Caco-2 (cell line): ENCODE measurements at regions not wholly inside any gene's neighbourhood (a gene's known extent, or its start where the extent isn't known, plus 50 kb on each side); places are given as distances from the start of the nearest gene placed in this dataset.
A peak's percentile ranks its signal among the peaks of the same experiment; 100 is the strongest.

Experiments
- BruUV-seq: library from RNA; stranded (reverse); fragments of 400-500 nt; replicated peaks from 2 replicates; lab custom pipeline; 2021; lab: Mats Ljungman, UMichigan
- CTCF ChIA-PET: fragments of 300-600 bp; sonication (Branson Sonifier 250); formaldehyde crosslinking; loops from one replicate; lab custom pipeline; 2022; ENCODE audit warnings: antibody characterized with exemption; lab: Charles Lee
- POLR2A ChIA-PET: fragments of 300-600 bp; sonication (Branson Sonifier 250); formaldehyde crosslinking; loops from one replicate; lab custom pipeline; 2022; ENCODE audit warnings: antibody characterized with exemption; lab: Charles Lee
- DNase-seq, 2 experiments: peaks; one replicate each; pipeline versions ENCODE4 v3.0.0 to v3.0.0-alpha.2; 2020 to 2022
- H3K27me3 ChIP-seq: replicated peaks from 2 replicates; pipeline ENCODE4 v1.6.0; 2011; ENCODE audit warnings: low read length; ENCODE audit not compliant: control insufficient read depth, insufficient read depth
- H3K36me3 ChIP-seq: 2 replicates; pipeline ENCODE4 v1.5.1; 2011; ENCODE audit warnings: low read length; ENCODE audit not compliant: control insufficient read depth, insufficient read depth
- H3K4me1 ChIP-seq: fragments of 250-450 bp; sonication (Bioruptor Pico); 2 replicates; pipeline ENCODE4 v1.5.1; 2020; ENCODE audit warnings: mild to moderate bottlenecking
- H3K4me3 ChIP-seq: 2 replicates; pipeline ENCODE4 v1.5.1; 2011; ENCODE audit warnings: low read depth, mild to moderate bottlenecking, control low read depth, low read length
- H3K9me3 ChIP-seq: fragments of 250-450 bp; sonication (Bioruptor Pico); 2 replicates; pipeline ENCODE4 v1.5.1; 2020; ENCODE audit warnings: mild to moderate bottlenecking, moderate library complexity
- H3K27ac Mint-ChIP-seq: one replicate; pipeline ENCODE4 v1.8.0; 2022; ENCODE audit warnings: mixed read lengths; ENCODE audit not compliant: unreplicated experiment
- H3K27me3 Mint-ChIP-seq: one replicate; pipeline ENCODE4 v1.8.0; 2022; ENCODE audit warnings: mixed read lengths; ENCODE audit not compliant: insufficient read depth, unreplicated experiment
- H3K36me3 Mint-ChIP-seq: one replicate; pipeline ENCODE4 v1.8.0; 2022; ENCODE audit warnings: mild to moderate bottlenecking, mixed read lengths; ENCODE audit not compliant: insufficient read depth, unreplicated experiment
- H3K4me1 Mint-ChIP-seq: one replicate; pipeline ENCODE4 v1.8.0; 2022; ENCODE audit warnings: low read depth, mixed read lengths; ENCODE audit not compliant: unreplicated experiment
- H3K4me3 Mint-ChIP-seq: one replicate; pipeline ENCODE4 v1.8.0; 2022; ENCODE audit warnings: mild to moderate bottlenecking, moderate library complexity, mixed read lengths; ENCODE audit not compliant: unreplicated experiment
- H3K9me3 Mint-ChIP-seq: one replicate; pipeline ENCODE4 v1.8.0; 2022; ENCODE audit warnings: mixed read lengths; ENCODE audit not compliant: unreplicated experiment
- intact Hi-C: fragments of 100-400 bp; cut with micrococcal nuclease; formaldehyde crosslinking; loops from one replicate; pipeline ENCODE4 v1.10.0; 2022; ENCODE audit not compliant: unreplicated experiment
- TF ChIP-seq, protein P1 (sequence below), 2 experiments: fragments of 200-600 bp in 1 of 2; IDR thresholded peaks; 1 replicate in 1 of 2; 2 replicates in 1 of 2; pipeline versions ENCODE4 v1.5.1 to v1.8.0; 2011 to 2022; ENCODE audit warnings: antibody characterized with exemption in 1 of 2, control low read depth in 1 of 2, inconsistent platforms in 1 of 2, low read depth in 1 of 2, low read length in 1 of 2, mild to moderate bottlenecking in 1 of 2, moderate library complexity in 1 of 2; ENCODE audit not compliant: insufficient read depth in 1 of 2, severe bottlenecking in 1 of 2, unreplicated experiment in 1 of 2

DNA sequence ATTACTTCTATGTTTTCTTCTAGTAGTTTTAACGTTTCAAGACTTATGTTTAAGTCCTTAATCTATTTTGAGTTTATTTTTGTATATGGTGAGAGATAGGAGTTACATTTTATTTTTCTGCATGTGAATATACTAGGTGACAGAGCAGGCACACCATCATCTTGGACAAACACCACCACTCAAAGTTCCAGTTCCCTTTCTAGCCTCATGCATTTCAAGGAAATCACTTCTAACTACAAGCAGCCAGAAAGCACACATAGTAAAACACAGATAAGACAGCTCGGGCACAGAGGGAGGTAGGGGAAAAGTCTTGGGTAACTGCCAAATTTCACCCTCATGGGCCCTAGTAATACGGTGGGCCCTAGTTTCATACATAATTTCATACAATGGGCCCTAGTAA, 609.4 kb upstream of the HS3ST5 start:
- BruUV-seq: no TSS peak
- TF ChIP-seq, protein P1, sequence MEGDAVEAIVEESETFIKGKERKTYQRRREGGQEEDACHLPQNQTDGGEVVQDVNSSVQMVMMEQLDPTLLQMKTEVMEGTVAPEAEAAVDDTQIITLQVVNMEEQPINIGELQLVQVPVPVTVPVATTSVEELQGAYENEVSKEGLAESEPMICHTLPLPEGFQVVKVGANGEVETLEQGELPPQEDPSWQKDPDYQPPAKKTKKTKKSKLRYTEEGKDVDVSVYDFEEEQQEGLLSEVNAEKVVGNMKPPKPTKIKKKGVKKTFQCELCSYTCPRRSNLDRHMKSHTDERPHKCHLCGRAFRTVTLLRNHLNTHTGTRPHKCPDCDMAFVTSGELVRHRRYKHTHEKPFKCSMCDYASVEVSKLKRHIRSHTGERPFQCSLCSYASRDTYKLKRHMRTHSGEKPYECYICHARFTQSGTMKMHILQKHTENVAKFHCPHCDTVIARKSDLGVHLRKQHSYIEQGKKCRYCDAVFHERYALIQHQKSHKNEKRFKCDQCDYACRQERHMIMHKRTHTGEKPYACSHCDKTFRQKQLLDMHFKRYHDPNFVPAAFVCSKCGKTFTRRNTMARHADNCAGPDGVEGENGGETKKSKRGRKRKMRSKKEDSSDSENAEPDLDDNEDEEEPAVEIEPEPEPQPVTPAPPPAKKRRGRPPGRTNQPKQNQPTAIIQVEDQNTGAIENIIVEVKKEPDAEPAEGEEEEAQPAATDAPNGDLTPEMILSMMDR (IDR thresholded peaks at IDR 0.05; ENCODE audit: insufficient read depth in 1 of 2, low read depth in 1 of 2, low read length in 1 of 2, severe bottlenecking in 1 of 2, unreplicated experiment in 1 of 2): no peak
- H3K27ac Mint-ChIP-seq: no peak overlapping the region

DNA sequence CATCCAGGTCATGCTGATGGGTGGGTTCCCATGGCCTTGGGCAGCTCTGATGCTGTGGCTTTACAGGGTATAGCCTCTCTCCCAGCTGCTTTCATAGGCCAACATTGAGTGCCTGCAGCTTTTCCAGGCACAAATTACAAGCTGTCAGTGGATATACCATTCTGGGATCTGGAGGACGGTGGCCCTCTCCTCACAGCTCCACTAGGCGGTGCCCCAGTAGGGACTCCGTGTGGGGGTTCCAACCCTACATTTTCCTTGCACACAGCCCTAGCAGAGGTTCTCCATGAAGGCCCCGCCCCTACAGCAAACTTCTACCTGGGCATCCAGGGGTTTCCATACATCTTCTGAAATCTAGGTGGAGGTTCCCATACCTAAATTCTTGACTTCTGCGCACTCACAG, 602.6 kb upstream of the HS3ST5 start:
- BruUV-seq: no TSS peak

More for the DNA sequence above, 609.4 kb upstream of the HS3ST5 start:
- Mint-ChIP-seq H3K4me3 (no peak overlapping the region), H3K9me3 (no peaks in the 10 kb centered on the region), H3K36me3 (no peaks in the 10 kb centered on the region), H3K27me3 (no peaks in the 10 kb centered on the region), H3K4me1 (no peaks in the 10 kb centered on the region)
- DNase-seq: no peak
- POLR2A ChIA-PET: no interaction called here
- intact Hi-C loops: no loop called here
- no peaks in the 10 kb centered on the region for H3K27me3 ChIP-seq
- CTCF ChIA-PET: interaction anchor here (0.6 kb wide), 1 partner anchor 44 kb away, joined by 4 read pairs; no protein-coding TSS in a partner anchor
- H3K36me3 ChIP-seq: no peaks in the 10 kb centered on the region
- H3K4me1 ChIP-seq: no peaks in the 10 kb centered on the region
- no peaks in the 10 kb centered on the region for H3K9me3 ChIP-seq
- H3K4me3 ChIP-seq: no peak overlapping the region

DNA sequence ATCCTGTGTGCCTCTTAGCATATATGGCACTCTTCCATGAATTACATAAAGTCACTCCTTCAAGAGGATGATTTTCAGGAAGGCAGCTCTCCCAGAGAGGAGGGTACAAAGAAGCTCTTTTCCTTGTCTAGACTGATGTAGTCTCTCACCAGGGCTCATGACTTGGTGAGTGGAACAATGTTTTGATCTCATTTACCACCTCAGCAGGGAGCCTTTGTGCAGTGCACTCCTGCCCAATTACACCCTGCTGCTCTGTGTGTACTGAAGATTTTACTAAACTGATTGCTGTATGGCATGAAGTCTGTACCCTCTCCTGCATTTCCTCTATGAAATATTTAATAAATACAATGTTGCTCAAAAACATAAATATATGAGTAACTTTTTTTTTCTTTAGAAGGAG, 598.3 kb upstream of the HS3ST5 start:
- Mint-ChIP-seq H3K4me1 (no peaks in the 10 kb centered on the region), H3K36me3 (no peaks in the 10 kb centered on the region), H3K4me3 (no peak overlapping the region), H3K27ac (no peak overlapping the region), H3K27me3 (no peaks in the 10 kb centered on the region), H3K9me3 (peaks cover 6% of the 10 kb centered on the region)
- H3K36me3 ChIP-seq: no peaks in the 10 kb centered on the region
- ChIA-PET CTCF (no interaction called here), POLR2A (no interaction called here)
- no peak for DNase-seq
- H3K4me1 ChIP-seq: no peaks in the 10 kb centered on the region
- no peaks in the 10 kb centered on the region for H3K27me3 ChIP-seq
- no TSS peak for BruUV-seq
- no peaks in the 10 kb centered on the region for H3K9me3 ChIP-seq
- no peak overlapping the region for H3K4me3 ChIP-seq
- TF ChIP-seq, protein P1 (IDR thresholded peaks at IDR 0.05; ENCODE audit: insufficient read depth in 1 of 2, low read depth in 1 of 2, low read length in 1 of 2, severe bottlenecking in 1 of 2, unreplicated experiment in 1 of 2): no peak
- intact Hi-C loops: no loop called here

More for the DNA sequence above, 602.6 kb upstream of the HS3ST5 start:
- Mint-ChIP-seq H3K36me3 (no peaks in the 10 kb centered on the region), H3K4me1 (no peaks in the 10 kb centered on the region), H3K27ac (no peak overlapping the region), H3K4me3 (no peak overlapping the region), H3K27me3 (no peaks in the 10 kb centered on the region), H3K9me3 (peaks cover 12% of the 10 kb centered on the region)
- H3K4me1 ChIP-seq: no peaks in the 10 kb centered on the region
- POLR2A ChIA-PET: no interaction called here
- TF ChIP-seq, protein P1 (IDR thresholded peaks at IDR 0.05; ENCODE audit: insufficient read depth in 1 of 2, low read depth in 1 of 2, low read length in 1 of 2, severe bottlenecking in 1 of 2, unreplicated experiment in 1 of 2): no peak
- CTCF ChIA-PET: no interaction called here
- no peaks in the 10 kb centered on the region for H3K27me3 ChIP-seq
- no peak overlapping the region for H3K4me3 ChIP-seq
- no peaks in the 10 kb centered on the region for H3K9me3 ChIP-seq
- DNase-seq: peak in 1 of 2 experiments; percentile 17
- no peaks in the 10 kb centered on the region for H3K36me3 ChIP-seq
- intact Hi-C loops: no loop called here
